Liver (tissue), 2 donors: ENCODE measurements at regions not wholly inside any gene's neighbourhood (a gene's known extent, or its start where the extent isn't known, plus 50 kb on each side); places are given as distances from the start of the nearest gene placed in this dataset.

Experiments
- GABPA ChIP-seq, 2 donors: IDR thresholded peaks in 1 of 2; conservative IDR thresholded peaks in 1 of 2; 2 replicates each; pipeline ENCODE4 v1.6.1; 2016; ENCODE audit warnings: antibody characterized with exemption in 2 of 2, mild to moderate bottlenecking in 1 of 2, moderate library complexity in 1 of 2
- YY1 ChIP-seq: IDR thresholded peaks from 2 replicates; pipeline ENCODE4 v1.6.1; 2016; ENCODE audit warnings: antibody characterized with exemption, mild to moderate bottlenecking
- TF ChIP-seq, protein P1 (sequence below): IDR thresholded peaks from 2 replicates; pipeline ENCODE4 v1.6.1; 2016; ENCODE audit warnings: antibody characterized with exemption, mild to moderate bottlenecking
- donor health status: healthy.

DNA sequence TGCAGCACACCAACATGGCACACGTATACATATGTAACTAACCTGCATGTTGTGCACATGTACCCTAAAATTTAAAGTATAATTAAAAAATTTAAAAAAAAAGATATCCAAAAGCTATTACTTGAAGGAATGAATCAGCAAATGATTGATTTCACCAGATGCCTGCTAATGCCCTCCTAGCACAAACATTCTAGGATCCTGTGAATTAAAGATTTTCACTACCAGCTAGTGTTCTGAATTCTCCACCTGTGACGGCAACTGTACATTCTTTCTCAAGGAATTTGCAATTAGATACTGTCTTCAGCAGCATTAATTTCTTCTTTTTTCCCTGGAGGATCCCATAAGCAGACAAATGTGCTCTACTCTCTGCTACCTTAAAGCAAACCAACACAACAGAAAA is 694.9 kb downstream of the NTRK3 start:
- TF ChIP-seq YY1 (no peak), GABPA (IDR thresholded peaks at IDR 0.05 in 1 of 2, conservative IDR thresholded peaks at IDR 0.05 in 1 of 2) (no peak)
- TF ChIP-seq, protein P1, sequence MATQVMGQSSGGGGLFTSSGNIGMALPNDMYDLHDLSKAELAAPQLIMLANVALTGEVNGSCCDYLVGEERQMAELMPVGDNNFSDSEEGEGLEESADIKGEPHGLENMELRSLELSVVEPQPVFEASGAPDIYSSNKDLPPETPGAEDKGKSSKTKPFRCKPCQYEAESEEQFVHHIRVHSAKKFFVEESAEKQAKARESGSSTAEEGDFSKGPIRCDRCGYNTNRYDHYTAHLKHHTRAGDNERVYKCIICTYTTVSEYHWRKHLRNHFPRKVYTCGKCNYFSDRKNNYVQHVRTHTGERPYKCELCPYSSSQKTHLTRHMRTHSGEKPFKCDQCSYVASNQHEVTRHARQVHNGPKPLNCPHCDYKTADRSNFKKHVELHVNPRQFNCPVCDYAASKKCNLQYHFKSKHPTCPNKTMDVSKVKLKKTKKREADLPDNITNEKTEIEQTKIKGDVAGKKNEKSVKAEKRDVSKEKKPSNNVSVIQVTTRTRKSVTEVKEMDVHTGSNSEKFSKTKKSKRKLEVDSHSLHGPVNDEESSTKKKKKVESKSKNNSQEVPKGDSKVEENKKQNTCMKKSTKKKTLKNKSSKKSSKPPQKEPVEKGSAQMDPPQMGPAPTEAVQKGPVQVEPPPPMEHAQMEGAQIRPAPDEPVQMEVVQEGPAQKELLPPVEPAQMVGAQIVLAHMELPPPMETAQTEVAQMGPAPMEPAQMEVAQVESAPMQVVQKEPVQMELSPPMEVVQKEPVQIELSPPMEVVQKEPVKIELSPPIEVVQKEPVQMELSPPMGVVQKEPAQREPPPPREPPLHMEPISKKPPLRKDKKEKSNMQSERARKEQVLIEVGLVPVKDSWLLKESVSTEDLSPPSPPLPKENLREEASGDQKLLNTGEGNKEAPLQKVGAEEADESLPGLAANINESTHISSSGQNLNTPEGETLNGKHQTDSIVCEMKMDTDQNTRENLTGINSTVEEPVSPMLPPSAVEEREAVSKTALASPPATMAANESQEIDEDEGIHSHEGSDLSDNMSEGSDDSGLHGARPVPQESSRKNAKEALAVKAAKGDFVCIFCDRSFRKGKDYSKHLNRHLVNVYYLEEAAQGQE, result no peak
